Duodenal mucosa (tissue), 2 donors: ENCODE measurements at regions not wholly inside any gene's neighbourhood (a gene's known extent, or its start where the extent isn't known, plus 50 kb on each side); places are given as distances from the start of the nearest gene placed in this dataset.

Source experiments
- H3K27ac ChIP-seq: one replicate; pipeline ENCODE4 v1.7.0; 2013; ENCODE audit warnings: low read depth, low read length
- H3K27me3 ChIP-seq, 2 donors: one replicate each; pipeline ENCODE4 v1.7.0; 2013; ENCODE audit warnings: low read length in 2 of 2, control low read depth in 1 of 2; ENCODE audit not compliant: insufficient read depth in 2 of 2, control insufficient read depth in 1 of 2
- H3K36me3 ChIP-seq, 2 donors: one replicate each; pipeline ENCODE4 v1.7.0; 2013; ENCODE audit warnings: low read length in 2 of 2, control low read depth in 1 of 2; ENCODE audit not compliant: insufficient read depth in 2 of 2, control insufficient read depth in 1 of 2
- H3K4me1 ChIP-seq, 2 donors: one replicate each; pipeline ENCODE4 v1.7.0; 2013; ENCODE audit warnings: low read length in 2 of 2, control low read depth in 1 of 2; ENCODE audit not compliant: insufficient read depth in 2 of 2, control insufficient read depth in 1 of 2
- H3K4me3 ChIP-seq, 2 donors: one replicate each; pipeline ENCODE4 v1.7.0; 2013; ENCODE audit warnings: low read length in 2 of 2, low read depth in 1 of 2
- H3K9ac ChIP-seq, 2 donors: one replicate each; pipeline ENCODE4 v1.7.0; 2013; ENCODE audit warnings: low read length in 2 of 2, low read depth in 1 of 2
- H3K9me3 ChIP-seq, 2 donors: one replicate each; pipeline ENCODE4 v1.7.0; 2013; ENCODE audit warnings: low read length in 2 of 2, control low read depth in 1 of 2; ENCODE audit not compliant: control insufficient read depth in 1 of 2

GRCh38 chr6:120852293-120852849 is 481.9 kb downstream of the TBC1D32 start:
- Histone ChIP-seq H3K4me1 (no peaks in the 10 kb centered on the region), H3K27me3 (no peaks in the 10 kb centered on the region), H3K36me3 (no peaks in the 10 kb centered on the region), H3K4me3 (no peak overlapping the region), H3K27ac (no peak overlapping the region), H3K9me3 (no peaks in the 10 kb centered on the region), H3K9ac (no peak overlapping the region)

- Histone ChIP-seq H3K27ac (no peak overlapping the region), H3K9ac (no peak overlapping the region), H3K9me3 (no peaks in the 10 kb centered on the region), H3K4me1 (no peaks in the 10 kb centered on the region), H3K36me3 (no peaks in the 10 kb centered on the region), H3K27me3 (no peaks in the 10 kb centered on the region), H3K4me3 (no peak overlapping the region)
Measured at GRCh38 chr6:120826253-120826652, 508.0 kb downstream of the TBC1D32 start.

DNA sequence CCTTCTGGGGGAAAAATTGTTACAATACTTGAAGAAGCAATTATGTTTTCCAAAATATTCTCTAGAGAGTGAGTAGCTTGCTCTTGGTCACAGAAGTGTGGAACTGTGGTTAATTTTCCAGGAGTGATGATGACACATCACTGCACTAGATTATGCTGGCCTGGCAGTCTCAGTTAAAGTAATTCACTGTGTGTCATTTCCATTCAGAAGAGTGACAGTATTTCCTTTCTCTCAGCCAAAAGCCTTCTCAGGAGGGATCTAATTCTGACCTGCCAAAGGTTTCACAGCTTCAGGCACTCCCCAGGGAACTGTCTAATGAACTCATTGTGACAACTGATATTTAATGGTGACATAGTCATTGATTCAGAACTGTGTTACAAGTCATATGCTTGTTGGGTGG is 517.5 kb downstream of the TBC1D32 start:
- no peaks in the 10 kb centered on the region for H3K9me3 ChIP-seq
- no peak overlapping the region for H3K9ac ChIP-seq

GRCh38 chr6:120805276-120805675 is 529.0 kb downstream of the TBC1D32 start:
- no peaks in the 10 kb centered on the region for H3K4me1 ChIP-seq
- H3K9me3 ChIP-seq: peaks cover 0 to 3% of the 10 kb centered on the region in 2 donors
- H3K9ac ChIP-seq: no peak overlapping the region
- no peaks in the 10 kb centered on the region for H3K36me3 ChIP-seq
- no peak overlapping the region for H3K27ac ChIP-seq
- H3K27me3 ChIP-seq: no peaks in the 10 kb centered on the region
- no peak overlapping the region for H3K4me3 ChIP-seq

More for the DNA sequence above, 517.5 kb downstream of the TBC1D32 start:
- no peaks in the 10 kb centered on the region for H3K36me3 ChIP-seq
- H3K4me3 ChIP-seq: no peak overlapping the region
- no peaks in the 10 kb centered on the region for H3K27me3 ChIP-seq
- no peak overlapping the region for H3K27ac ChIP-seq
- no peaks in the 10 kb centered on the region for H3K4me1 ChIP-seq

DNA sequence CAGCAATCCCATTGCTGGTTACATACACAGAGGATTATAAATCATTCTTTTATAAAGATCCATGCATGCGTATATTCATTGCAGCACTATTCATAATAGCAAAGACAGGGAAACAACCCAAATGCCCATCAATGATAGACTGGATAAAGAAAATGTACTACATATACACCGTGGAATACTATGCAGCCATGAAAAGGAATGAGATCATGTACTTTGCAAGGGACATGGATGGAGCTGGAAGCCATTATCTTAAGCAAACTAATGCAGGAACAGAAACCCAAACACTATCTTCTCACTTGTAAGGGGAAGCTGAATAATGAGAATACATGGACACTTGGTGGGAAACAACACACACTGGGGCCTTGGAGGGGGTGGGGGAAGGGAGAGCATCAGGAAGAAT is 529.7 kb downstream of the TBC1D32 start:
- Histone ChIP-seq H3K4me3 (no peak overlapping the region), H3K36me3 (no peaks in the 10 kb centered on the region), H3K27me3 (no peaks in the 10 kb centered on the region), H3K4me1 (no peaks in the 10 kb centered on the region), H3K9ac (no peak overlapping the region), H3K27ac (no peak overlapping the region), H3K9me3 (peaks cover 0 to 3% of the 10 kb centered on the region in 2 donors)

DNA sequence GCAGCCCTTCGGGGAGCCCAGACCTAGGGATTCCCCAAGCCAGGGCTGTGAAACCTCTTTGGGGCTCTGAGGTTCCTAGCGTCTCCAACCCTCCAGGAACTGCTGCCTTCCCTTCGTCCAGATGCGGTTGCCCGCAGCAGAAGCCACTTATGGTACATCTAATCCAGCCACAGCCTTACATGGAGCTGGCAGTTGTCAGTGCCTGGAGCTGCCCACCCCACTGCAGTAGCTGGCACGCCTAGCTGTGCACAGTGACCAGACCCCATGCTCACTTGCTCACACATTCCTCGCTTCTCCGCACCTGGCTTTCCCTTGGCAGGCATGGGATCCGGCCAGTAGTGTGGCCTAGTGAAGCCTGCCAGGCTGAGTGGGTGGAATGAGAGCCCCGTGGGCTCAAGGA is 547.6 kb downstream of the TBC1D32 start:
- Histone ChIP-seq H3K9ac (no peak overlapping the region), H3K27ac (no peak overlapping the region), H3K9me3 (no peaks in the 10 kb centered on the region), H3K4me1 (no peaks in the 10 kb centered on the region), H3K4me3 (no peak overlapping the region), H3K27me3 (no peaks in the 10 kb centered on the region), H3K36me3 (no peaks in the 10 kb centered on the region)

DNA sequence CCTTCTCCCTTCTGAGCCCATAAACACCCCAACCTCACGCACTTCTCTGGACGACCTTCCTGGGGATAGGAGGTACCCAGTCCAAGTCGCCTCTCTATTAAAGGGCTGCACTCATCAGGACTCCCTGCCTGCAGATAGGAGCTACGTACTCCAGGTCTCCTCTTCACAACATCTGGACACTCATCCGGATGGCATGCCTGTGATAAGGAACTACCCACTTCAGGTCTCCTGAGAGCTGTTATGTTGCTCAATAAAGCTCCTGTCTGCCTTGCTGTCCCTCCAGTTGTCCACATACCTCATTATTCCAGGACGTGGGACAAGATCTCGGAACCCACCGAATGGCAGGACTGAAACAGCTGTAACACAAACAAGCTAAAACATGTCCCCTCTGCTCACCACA is 548.0 kb downstream of the TBC1D32 start:
- Histone ChIP-seq H3K9me3 (no peaks in the 10 kb centered on the region), H3K4me3 (no peak overlapping the region), H3K27ac (no peak overlapping the region), H3K27me3 (no peaks in the 10 kb centered on the region), H3K9ac (no peak overlapping the region), H3K36me3 (no peaks in the 10 kb centered on the region), H3K4me1 (no peaks in the 10 kb centered on the region)

GRCh38 chr6:120785459-120786086 is 548.7 kb downstream of the TBC1D32 start:
- no peak overlapping the region for H3K9ac ChIP-seq

GRCh38 chr6:120779441-120779840 is 554.8 kb downstream of the TBC1D32 start:
- Histone ChIP-seq H3K27me3 (no peaks in the 10 kb centered on the region), H3K4me1 (no peaks in the 10 kb centered on the region), H3K9ac (no peak overlapping the region), H3K9me3 (no peaks in the 10 kb centered on the region), H3K4me3 (no peak overlapping the region), H3K36me3 (no peaks in the 10 kb centered on the region), H3K27ac (no peak overlapping the region)

More at GRCh38 chr6:120785459-120786086, 548.7 kb downstream of the TBC1D32 start:
- no peak overlapping the region for H3K4me3 ChIP-seq
- H3K9me3 ChIP-seq: no peaks in the 10 kb centered on the region
- H3K27ac ChIP-seq: no peak overlapping the region
- H3K4me1 ChIP-seq: no peaks in the 10 kb centered on the region
- no peaks in the 10 kb centered on the region for H3K36me3 ChIP-seq
- H3K27me3 ChIP-seq: no peaks in the 10 kb centered on the region

GRCh38 chr6:120775698-120776097 is 558.6 kb downstream of the TBC1D32 start:
- H3K36me3 ChIP-seq: no peaks in the 10 kb centered on the region
- no peak overlapping the region for H3K9ac ChIP-seq
- no peak overlapping the region for H3K4me3 ChIP-seq
- no peaks in the 10 kb centered on the region for H3K27me3 ChIP-seq
- no peaks in the 10 kb centered on the region for H3K9me3 ChIP-seq
- no peak overlapping the region for H3K27ac ChIP-seq
- H3K4me1 ChIP-seq: no peaks in the 10 kb centered on the region
